ENCODE measurements at regions not wholly inside any gene's neighbourhood (a gene's known extent, or its start where the extent isn't known, plus 50 kb on each side); places are given as distances from the start of the nearest gene placed in this dataset.

DNA sequence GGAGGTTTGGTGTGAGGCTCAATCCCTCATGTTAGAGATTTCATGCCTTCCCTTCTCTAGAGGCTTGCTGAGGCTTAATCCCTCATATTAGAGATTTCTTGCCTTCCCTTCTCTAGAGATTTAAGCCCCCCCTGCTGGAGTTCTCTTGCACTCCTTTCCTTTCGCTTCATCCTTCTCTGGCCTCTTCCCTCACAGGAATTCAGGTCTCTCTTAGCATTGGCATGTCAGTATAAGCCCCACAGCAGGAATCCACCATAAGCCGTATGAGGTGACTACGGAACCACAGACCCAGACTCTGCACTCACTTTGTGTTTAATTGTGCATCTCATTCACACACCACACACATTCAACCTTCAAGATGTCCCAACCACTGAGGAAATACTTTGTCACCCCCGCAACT, 338.6 kb upstream of the POU1F1 start:
- TF ChIP-seq, protein P1, sequence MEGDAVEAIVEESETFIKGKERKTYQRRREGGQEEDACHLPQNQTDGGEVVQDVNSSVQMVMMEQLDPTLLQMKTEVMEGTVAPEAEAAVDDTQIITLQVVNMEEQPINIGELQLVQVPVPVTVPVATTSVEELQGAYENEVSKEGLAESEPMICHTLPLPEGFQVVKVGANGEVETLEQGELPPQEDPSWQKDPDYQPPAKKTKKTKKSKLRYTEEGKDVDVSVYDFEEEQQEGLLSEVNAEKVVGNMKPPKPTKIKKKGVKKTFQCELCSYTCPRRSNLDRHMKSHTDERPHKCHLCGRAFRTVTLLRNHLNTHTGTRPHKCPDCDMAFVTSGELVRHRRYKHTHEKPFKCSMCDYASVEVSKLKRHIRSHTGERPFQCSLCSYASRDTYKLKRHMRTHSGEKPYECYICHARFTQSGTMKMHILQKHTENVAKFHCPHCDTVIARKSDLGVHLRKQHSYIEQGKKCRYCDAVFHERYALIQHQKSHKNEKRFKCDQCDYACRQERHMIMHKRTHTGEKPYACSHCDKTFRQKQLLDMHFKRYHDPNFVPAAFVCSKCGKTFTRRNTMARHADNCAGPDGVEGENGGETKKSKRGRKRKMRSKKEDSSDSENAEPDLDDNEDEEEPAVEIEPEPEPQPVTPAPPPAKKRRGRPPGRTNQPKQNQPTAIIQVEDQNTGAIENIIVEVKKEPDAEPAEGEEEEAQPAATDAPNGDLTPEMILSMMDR (IDR thresholded peaks at IDR 0.05; ENCODE audit: low read depth, low read length), result no peak
- TF ChIP-seq EZH2phosphoT487 (IDR thresholded peaks at IDR 0.05; ENCODE audit: low read depth), result no peak

All from OCI-LY3 (cell line).